Upper lobe of left lung (tissue), 6 donors: ENCODE measurements at regions not wholly inside any gene's neighbourhood (a gene's known extent, or its start where the extent isn't known, plus 50 kb on each side); places are given as distances from the start of the nearest gene placed in this dataset.

ENCODE experiments used
- ATAC-seq, 2 donors: fragments of 200-7000 bp; cut with Tn5 transposase; one replicate each; pipeline ENCODE4 v1.9.1; 2022; ENCODE audit warnings: mild to moderate bottlenecking in 2 of 2, moderate library complexity in 2 of 2; ENCODE audit not compliant: low FRiP score in 2 of 2
- DNase-seq, 2 donors: peaks; one replicate each; pipeline ENCODE4 v3.0.0-alpha.2; 2019 to 2020
- H3K27ac ChIP-seq, 4 donors: fragments of 200-600 bp; sonication (generic); one replicate each; pipeline ENCODE4 v1.5.1; 2016 to 2019
- H3K27me3 ChIP-seq, 4 donors: fragments of 200-600 bp; sonication (generic); one replicate each; pipeline ENCODE4 v1.5.1; 2017 to 2019
- H3K36me3 ChIP-seq, 4 donors: fragments of 200-600 bp; sonication (generic); one replicate each; pipeline ENCODE4 v1.5.1; 2016 to 2019
- H3K4me1 ChIP-seq, 4 donors: fragments of 200-600 bp; sonication (generic); one replicate each; pipeline ENCODE4 v1.5.1; 2018 to 2019
- H3K4me3 ChIP-seq, 4 donors: fragments of 200-600 bp; sonication (generic); one replicate each; pipeline ENCODE4 v1.5.1; 2017 to 2019; ENCODE audit warnings: mild to moderate bottlenecking in 2 of 4, moderate library complexity in 1 of 4
- H3K9me3 ChIP-seq, 4 donors: fragments of 200-600 bp; sonication (generic); one replicate each; pipeline ENCODE4 v1.5.1; 2018 to 2019
- EP300 ChIP-seq, 4 donors: sonication (generic); formaldehyde crosslinking; IDR thresholded peaks; one replicate each; pipeline ENCODE4 v1.5.1; 2017; ENCODE audit warnings: antibody characterized with exemption in 4 of 4, control low read depth in 2 of 4
- POLR2A ChIP-seq, 4 donors: fragments of 450-650 bp; IDR thresholded peaks; one replicate each; pipeline ENCODE4 v1.5.1; 2016 to 2017; ENCODE audit warnings: antibody characterized with exemption in 4 of 4, mild to moderate bottlenecking in 2 of 4
- POLR2AphosphoS5 ChIP-seq, 2 donors: sonication (generic); formaldehyde crosslinking; IDR thresholded peaks; one replicate each; pipeline ENCODE4 v1.5.1; 2017; ENCODE audit warnings: antibody characterized with exemption in 2 of 2
- WGBS, 2 donors: methylation state at CpG; one replicate each; pipeline ENCODE4 v1.1.5; 2017 to 2018; 5-methylcytosine and 5-hydroxymethylcytosine counted together
- TF ChIP-seq, protein P1 (sequence below), 6 experiments: fragments of 450-650 bp in 4 of 6; fragments of 200-600 bp in 2 of 6; sonication (generic) in 2 of 6; IDR thresholded peaks; one replicate each; pipeline ENCODE4 v1.5.1; 2016 to 2019; ENCODE audit warnings: antibody characterized with exemption in 6 of 6
- donor health status: DM: no; HTN: no; CAD: no; lungs with moderate emphysema.
- donor health status: DM: no; HTN: yes; CAD: no; lungs with severe emphysema.

DNA sequence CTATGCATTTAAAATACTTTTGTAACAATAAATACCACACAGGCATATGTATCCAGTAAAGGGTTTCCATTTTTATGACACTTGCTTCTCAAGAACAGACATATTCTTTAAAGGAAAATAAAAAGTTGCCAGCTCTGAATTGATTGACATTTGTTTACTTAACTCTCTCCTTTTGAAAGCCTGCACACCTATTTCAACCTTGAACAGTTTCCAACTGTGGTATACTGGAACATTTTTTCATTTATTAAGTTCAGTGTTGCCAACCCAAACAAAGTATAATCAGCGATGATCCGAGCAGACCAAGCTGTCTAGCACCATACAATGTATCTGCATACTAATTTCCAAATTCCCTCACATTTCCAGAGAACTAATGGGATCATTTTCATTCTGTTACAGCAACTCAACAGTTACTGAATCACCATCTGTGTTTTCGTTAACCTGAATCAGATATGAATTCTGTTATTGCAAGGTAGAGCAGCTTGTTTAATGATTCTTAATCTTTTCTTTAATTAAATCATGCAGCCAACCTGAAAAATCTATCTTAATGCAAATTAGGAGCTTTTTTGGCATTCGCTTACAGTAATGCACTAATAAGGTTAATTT, 725.5 kb upstream of the ZEB2 start:
- Histone ChIP-seq H3K27me3 (no peaks in the 10 kb centered on the region), H3K4me3 (no peak overlapping the region), H3K27ac (no peak overlapping the region), H3K9me3 (no peaks in the 10 kb centered on the region), H3K4me1 (no peaks in the 10 kb centered on the region), H3K36me3 (no peaks in the 10 kb centered on the region)
- 62 to 66% methylated on average over 4 of the region's 4 CpGs for WGBS, 2 donors
- no peak for DNase-seq
- TF ChIP-seq EP300 (IDR thresholded peaks at IDR 0.05), result no peak
- no peak for TF ChIP-seq POLR2AphosphoS5 (IDR thresholded peaks at IDR 0.05)
- TF ChIP-seq, protein P1, sequence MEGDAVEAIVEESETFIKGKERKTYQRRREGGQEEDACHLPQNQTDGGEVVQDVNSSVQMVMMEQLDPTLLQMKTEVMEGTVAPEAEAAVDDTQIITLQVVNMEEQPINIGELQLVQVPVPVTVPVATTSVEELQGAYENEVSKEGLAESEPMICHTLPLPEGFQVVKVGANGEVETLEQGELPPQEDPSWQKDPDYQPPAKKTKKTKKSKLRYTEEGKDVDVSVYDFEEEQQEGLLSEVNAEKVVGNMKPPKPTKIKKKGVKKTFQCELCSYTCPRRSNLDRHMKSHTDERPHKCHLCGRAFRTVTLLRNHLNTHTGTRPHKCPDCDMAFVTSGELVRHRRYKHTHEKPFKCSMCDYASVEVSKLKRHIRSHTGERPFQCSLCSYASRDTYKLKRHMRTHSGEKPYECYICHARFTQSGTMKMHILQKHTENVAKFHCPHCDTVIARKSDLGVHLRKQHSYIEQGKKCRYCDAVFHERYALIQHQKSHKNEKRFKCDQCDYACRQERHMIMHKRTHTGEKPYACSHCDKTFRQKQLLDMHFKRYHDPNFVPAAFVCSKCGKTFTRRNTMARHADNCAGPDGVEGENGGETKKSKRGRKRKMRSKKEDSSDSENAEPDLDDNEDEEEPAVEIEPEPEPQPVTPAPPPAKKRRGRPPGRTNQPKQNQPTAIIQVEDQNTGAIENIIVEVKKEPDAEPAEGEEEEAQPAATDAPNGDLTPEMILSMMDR (IDR thresholded peaks at IDR 0.05), result no peak
- TF ChIP-seq POLR2A (IDR thresholded peaks at IDR 0.05), result no peak
- ATAC-seq, result no peak

DNA sequence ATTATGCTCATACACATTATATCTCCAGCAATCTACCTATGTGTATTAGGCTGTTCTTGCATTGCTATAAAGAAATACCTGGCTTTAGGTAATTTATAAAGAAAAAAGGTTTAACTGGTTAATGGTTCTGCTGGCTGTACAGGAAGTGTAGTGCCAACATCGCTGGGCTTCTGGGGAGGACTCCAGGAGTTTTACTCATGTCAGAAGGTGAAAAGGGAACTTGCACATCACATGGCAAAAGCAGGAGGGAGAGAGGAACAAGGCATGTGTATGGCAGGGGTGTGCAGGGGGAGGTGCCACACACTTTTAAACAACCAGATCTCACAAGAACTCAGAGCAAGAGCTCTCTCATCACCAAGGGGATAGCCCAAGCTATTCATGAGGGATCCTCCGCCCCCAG, 715.4 kb upstream of the ZEB2 start:
- H3K4me3 ChIP-seq, result no peak overlapping the region
- no peak for ATAC-seq
- H3K36me3 ChIP-seq, result no peaks in the 10 kb centered on the region
- H3K27me3 ChIP-seq, result no peaks in the 10 kb centered on the region
- 81 to 86% methylated on average over 2 of the region's 2 CpGs for WGBS, 2 donors
- DNase-seq, result no peak
- H3K9me3 ChIP-seq, result no peaks in the 10 kb centered on the region
- H3K4me1 ChIP-seq, result no peaks in the 10 kb centered on the region
- H3K27ac ChIP-seq, result no peak overlapping the region
- TF ChIP-seq POLR2A (IDR thresholded peaks at IDR 0.05) (no peak), POLR2AphosphoS5 (IDR thresholded peaks at IDR 0.05) (no peak), EP300 (IDR thresholded peaks at IDR 0.05) (no peak)
- TF ChIP-seq, protein P1 (IDR thresholded peaks at IDR 0.05), result no peak

DNA sequence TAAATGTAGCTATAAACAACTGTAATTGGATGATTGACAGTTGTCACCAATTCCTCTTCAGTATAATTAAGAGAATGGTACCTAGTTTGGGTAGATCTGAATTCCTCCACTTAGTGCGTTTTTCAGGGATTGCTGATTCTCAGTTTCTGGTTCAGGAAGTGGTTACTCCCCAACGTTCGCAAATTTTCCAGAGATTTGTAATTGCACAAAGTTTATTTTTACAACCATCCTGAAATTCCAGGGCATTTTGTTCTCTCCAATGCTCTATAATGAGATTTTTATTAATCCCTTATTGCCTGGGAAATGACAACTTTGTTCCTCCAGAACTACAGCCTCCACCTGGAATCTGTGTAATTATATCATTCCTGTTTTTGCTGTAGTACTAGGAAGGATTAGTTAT, 710.6 kb upstream of the ZEB2 start:
- ATAC-seq, result no peak
- WGBS, 2 donors, result 88 to 89% methylated on average over 3 of the region's 3 CpGs
- no peaks in the 10 kb centered on the region for H3K4me1 ChIP-seq
- no peak overlapping the region for H3K27ac ChIP-seq
- TF ChIP-seq EP300 (IDR thresholded peaks at IDR 0.05), result no peak
- no peak for TF ChIP-seq POLR2AphosphoS5 (IDR thresholded peaks at IDR 0.05)
- TF ChIP-seq, protein P1 (IDR thresholded peaks at IDR 0.05), result no peak
- TF ChIP-seq POLR2A (IDR thresholded peaks at IDR 0.05), result no peak
- H3K27me3 ChIP-seq, result no peaks in the 10 kb centered on the region
- no peak for DNase-seq
- no peaks in the 10 kb centered on the region for H3K36me3 ChIP-seq
- no peak overlapping the region for H3K4me3 ChIP-seq
- H3K9me3 ChIP-seq, result no peaks in the 10 kb centered on the region

DNA sequence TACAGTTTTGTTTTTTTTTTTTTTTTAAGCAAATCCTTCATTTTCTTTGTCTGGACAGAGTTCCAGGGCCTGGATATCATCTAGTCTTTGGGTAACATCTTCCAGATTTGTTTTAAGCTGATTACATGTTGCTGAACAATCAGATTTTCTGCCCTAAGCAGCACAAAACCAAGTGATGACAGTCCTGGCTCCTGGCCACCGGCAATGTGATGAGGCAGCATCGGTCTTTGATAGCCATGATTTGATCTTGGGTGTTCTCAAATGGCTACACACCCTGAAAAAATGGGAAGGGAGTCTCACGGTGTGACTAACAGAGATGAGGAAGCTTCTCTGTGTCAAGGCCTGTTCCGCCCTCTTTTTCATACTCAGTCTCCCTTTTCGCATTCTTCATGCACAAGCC, 708.6 kb upstream of the ZEB2 start:
- no peaks in the 10 kb centered on the region for H3K4me1 ChIP-seq
- H3K4me3 ChIP-seq, result no peak overlapping the region
- DNase-seq (no peak), ATAC-seq (peak in 1 of 2 donors; percentile 74)
- TF ChIP-seq POLR2A (IDR thresholded peaks at IDR 0.05) (no peak), POLR2AphosphoS5 (IDR thresholded peaks at IDR 0.05) (no peak), EP300 (IDR thresholded peaks at IDR 0.05) (no peak)
- TF ChIP-seq, protein P1 (IDR thresholded peaks at IDR 0.05), result no peak
- H3K27ac ChIP-seq, result no peak overlapping the region
- H3K9me3 ChIP-seq, result no peaks in the 10 kb centered on the region
- H3K27me3 ChIP-seq, result no peaks in the 10 kb centered on the region
- 82 to 83% methylated on average over 5 of the region's 5 CpGs for WGBS, 2 donors
- H3K36me3 ChIP-seq, result no peaks in the 10 kb centered on the region

DNA sequence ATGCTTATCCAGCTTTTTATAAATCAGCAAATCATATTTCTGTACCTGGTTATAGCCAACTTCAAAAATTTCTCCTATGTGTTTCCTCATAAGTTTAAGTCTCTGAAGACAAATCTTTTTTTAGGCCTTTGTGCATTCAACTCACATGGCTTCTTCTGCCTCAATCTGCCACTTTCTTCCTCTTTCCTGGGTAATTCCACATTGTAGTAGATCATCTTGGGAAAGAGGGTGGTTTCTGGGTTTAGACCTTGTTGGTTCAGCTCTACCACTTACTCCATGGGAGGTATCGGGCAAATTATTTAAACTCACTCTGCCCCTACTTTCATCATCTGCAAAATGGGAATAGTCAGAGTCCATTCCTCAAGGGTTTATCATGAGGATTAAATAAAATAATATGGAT, 707.0 kb upstream of the ZEB2 start:
- no peaks in the 10 kb centered on the region for H3K4me1 ChIP-seq
- 96 to 97% methylated on average over 1 of the region's 1 CpG for WGBS, 2 donors
- H3K9me3 ChIP-seq, result no peaks in the 10 kb centered on the region
- no peaks in the 10 kb centered on the region for H3K27me3 ChIP-seq
- no peak overlapping the region for H3K27ac ChIP-seq
- no peak for ATAC-seq
- H3K4me3 ChIP-seq, result no peak overlapping the region
- no peaks in the 10 kb centered on the region for H3K36me3 ChIP-seq
- no peak for DNase-seq
- TF ChIP-seq, protein P1 (IDR thresholded peaks at IDR 0.05), result no peak
- TF ChIP-seq EP300 (IDR thresholded peaks at IDR 0.05), result no peak
- no peak for TF ChIP-seq POLR2A (IDR thresholded peaks at IDR 0.05)
- TF ChIP-seq POLR2AphosphoS5 (IDR thresholded peaks at IDR 0.05), result no peak
